ENCODE measurements at regions not wholly inside any gene's neighbourhood (a gene's known extent, or its start where the extent isn't known, plus 50 kb on each side); places are given as distances from the start of the nearest gene placed in this dataset.

- H3K9me3 ChIP-seq (ENCODE audit: control insufficient read depth, low read depth, low read length) = no peaks in the 10 kb centered on the region
- H3K4me3 ChIP-seq (ENCODE audit: low read length) = no peak overlapping the region
- H3K4me1 ChIP-seq (ENCODE audit: control insufficient read depth, low read depth, low read length) = no peaks in the 10 kb centered on the region
- no peaks in the 10 kb centered on the region for H3K27me3 ChIP-seq (ENCODE audit: control insufficient read depth, insufficient read depth, low read length)
- H3K36me3 ChIP-seq (ENCODE audit: control insufficient read depth, low read depth, low read length) = no peaks in the 10 kb centered on the region
- H3K9ac ChIP-seq (ENCODE audit: low read length) = no peak overlapping the region
- no peak overlapping the region for H3K27ac ChIP-seq (ENCODE audit: low read length)
These were observed 65.1 kb upstream of the DUSP10 start for GRCh38 chr1:221806984-221807383.

GRCh38 chr1:221806236-221806635 lies 64.3 kb upstream of the DUSP10 start:
- H3K4me3 ChIP-seq (ENCODE audit: low read length) = no peak overlapping the region
- H3K9me3 ChIP-seq (ENCODE audit: control insufficient read depth, low read depth, low read length) = no peaks in the 10 kb centered on the region
- no peaks in the 10 kb centered on the region for H3K4me1 ChIP-seq (ENCODE audit: control insufficient read depth, low read depth, low read length)
- H3K27ac ChIP-seq (ENCODE audit: low read length) = no peak overlapping the region
- no peak overlapping the region for H3K9ac ChIP-seq (ENCODE audit: low read length)
- no peaks in the 10 kb centered on the region for H3K27me3 ChIP-seq (ENCODE audit: control insufficient read depth, insufficient read depth, low read length)
- H3K36me3 ChIP-seq (ENCODE audit: control insufficient read depth, low read depth, low read length) = no peaks in the 10 kb centered on the region

DNA sequence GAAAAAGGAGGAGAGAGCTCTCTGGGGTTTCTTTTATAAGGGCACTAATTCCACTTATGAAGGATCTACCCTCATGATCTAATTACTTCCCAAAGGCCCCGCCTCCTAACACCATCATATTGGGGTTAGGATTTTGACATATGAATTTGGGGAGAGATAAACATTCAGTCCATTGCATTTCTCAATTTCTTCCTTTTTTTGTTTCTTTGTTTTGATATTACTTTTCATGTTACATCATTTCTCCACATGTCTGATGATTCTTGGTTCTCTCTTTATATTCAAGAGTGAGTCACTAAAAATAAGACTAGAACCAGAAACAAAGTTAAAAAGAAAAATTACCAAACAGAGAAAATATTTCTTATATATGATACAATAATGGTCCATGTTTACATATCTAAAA lies 63.2 kb upstream of the DUSP10 start:
- H3K9me3 ChIP-seq (ENCODE audit: control insufficient read depth, low read depth, low read length) = no peaks in the 10 kb centered on the region
- no peaks in the 10 kb centered on the region for H3K4me1 ChIP-seq (ENCODE audit: control insufficient read depth, low read depth, low read length)
- H3K4me3 ChIP-seq (ENCODE audit: low read length) = no peak overlapping the region
- no peaks in the 10 kb centered on the region for H3K27me3 ChIP-seq (ENCODE audit: control insufficient read depth, insufficient read depth, low read length)
- no peaks in the 10 kb centered on the region for H3K36me3 ChIP-seq (ENCODE audit: control insufficient read depth, low read depth, low read length)
- no peak overlapping the region for H3K9ac ChIP-seq (ENCODE audit: low read length)
- no peak overlapping the region for H3K27ac ChIP-seq (ENCODE audit: low read length)

DNA sequence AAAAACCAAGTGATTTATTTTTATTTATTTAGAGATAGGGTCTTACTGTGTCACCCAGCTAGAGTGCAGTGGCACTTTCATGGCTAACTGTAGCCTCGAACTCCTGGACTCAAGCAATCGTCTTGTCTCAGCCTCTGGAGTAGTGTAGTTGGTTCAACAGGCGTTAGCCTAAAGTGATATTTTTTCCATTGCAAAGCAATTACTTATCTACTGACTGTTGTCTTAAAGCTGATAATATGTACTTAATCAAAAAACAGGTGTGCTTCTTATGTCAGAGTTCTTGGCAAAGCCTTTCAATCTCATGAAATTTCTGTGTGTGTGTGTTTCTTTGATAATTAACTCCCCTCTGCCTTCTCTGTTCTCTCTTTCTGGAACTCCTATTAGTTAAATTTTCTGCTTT lies 62.4 kb upstream of the DUSP10 start:
- H3K36me3 ChIP-seq (ENCODE audit: control insufficient read depth, low read depth, low read length) = no peaks in the 10 kb centered on the region
- H3K4me3 ChIP-seq (ENCODE audit: low read length) = no peak overlapping the region
- no peaks in the 10 kb centered on the region for H3K4me1 ChIP-seq (ENCODE audit: control insufficient read depth, low read depth, low read length)
- no peak overlapping the region for H3K27ac ChIP-seq (ENCODE audit: low read length)
- H3K9ac ChIP-seq (ENCODE audit: low read length) = no peak overlapping the region
- no peaks in the 10 kb centered on the region for H3K27me3 ChIP-seq (ENCODE audit: control insufficient read depth, insufficient read depth, low read length)
- H3K9me3 ChIP-seq (ENCODE audit: control insufficient read depth, low read depth, low read length) = no peaks in the 10 kb centered on the region

GRCh38 chr1:221801773-221802516 lies 60.1 kb upstream of the DUSP10 start:
- Histone ChIP-seq H3K4me1 (ENCODE audit: control insufficient read depth, low read depth, low read length) (no peaks in the 10 kb centered on the region), H3K27ac (ENCODE audit: low read length) (no peak overlapping the region), H3K27me3 (ENCODE audit: control insufficient read depth, insufficient read depth, low read length) (no peaks in the 10 kb centered on the region), H3K9ac (ENCODE audit: low read length) (no peak overlapping the region), H3K9me3 (ENCODE audit: control insufficient read depth, low read depth, low read length) (no peaks in the 10 kb centered on the region), H3K4me3 (ENCODE audit: low read length) (no peak overlapping the region), H3K36me3 (ENCODE audit: control insufficient read depth, low read depth, low read length) (no peaks in the 10 kb centered on the region)

DNA sequence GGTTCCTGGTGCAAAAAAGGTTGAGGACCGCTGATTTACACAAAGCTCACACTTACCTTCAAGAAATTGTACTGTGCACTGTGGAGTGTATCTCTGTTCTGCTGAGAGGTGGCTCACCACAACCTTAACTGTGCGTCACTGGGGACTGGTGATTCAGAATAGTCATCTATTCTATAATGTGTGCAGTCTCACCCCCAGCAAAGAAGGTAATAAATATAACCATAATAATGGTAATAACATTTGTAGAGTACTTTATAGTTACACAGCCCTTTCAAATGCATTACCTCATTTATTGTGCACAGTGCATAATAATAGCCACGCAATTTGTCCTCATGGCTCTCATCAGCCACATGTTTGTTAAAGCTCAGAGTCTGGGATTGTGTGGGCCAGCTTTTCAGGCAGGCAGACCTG lies 59.4 kb upstream of the DUSP10 start:
- Histone ChIP-seq H3K4me1 (ENCODE audit: control insufficient read depth, low read depth, low read length) (no peaks in the 10 kb centered on the region), H3K9me3 (ENCODE audit: control insufficient read depth, low read depth, low read length) (no peaks in the 10 kb centered on the region), H3K4me3 (ENCODE audit: low read length) (no peak overlapping the region), H3K9ac (ENCODE audit: low read length) (no peak overlapping the region), H3K27me3 (ENCODE audit: control insufficient read depth, insufficient read depth, low read length) (no peaks in the 10 kb centered on the region), H3K36me3 (ENCODE audit: control insufficient read depth, low read depth, low read length) (no peaks in the 10 kb centered on the region), H3K27ac (ENCODE audit: low read length) (no peak overlapping the region)

DNA sequence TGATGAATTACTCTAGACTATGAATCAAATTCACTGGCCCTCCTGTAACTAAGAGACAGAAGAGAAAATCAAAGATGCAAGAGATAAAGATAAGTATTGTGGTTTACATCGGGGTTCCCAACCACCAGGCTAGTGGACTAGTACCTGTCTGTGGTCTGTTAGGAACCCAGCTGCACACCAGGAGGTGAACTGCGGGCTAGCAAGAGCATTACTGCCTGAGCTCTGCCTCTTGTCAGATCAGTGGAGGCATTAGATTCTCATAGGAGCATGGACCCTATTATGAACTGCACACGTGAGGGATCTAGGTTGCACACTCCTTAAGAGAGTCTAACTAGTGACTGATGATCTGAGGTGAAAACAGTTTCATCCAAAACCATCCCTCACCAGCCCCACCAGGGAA lies 58.9 kb upstream of the DUSP10 start:
- Histone ChIP-seq H3K4me1 (ENCODE audit: control insufficient read depth, low read depth, low read length) (no peaks in the 10 kb centered on the region), H3K9ac (ENCODE audit: low read length) (no peak overlapping the region), H3K4me3 (ENCODE audit: low read length) (no peak overlapping the region), H3K9me3 (ENCODE audit: control insufficient read depth, low read depth, low read length) (no peaks in the 10 kb centered on the region), H3K27me3 (ENCODE audit: control insufficient read depth, insufficient read depth, low read length) (no peaks in the 10 kb centered on the region), H3K27ac (ENCODE audit: low read length) (no peak overlapping the region), H3K36me3 (ENCODE audit: control insufficient read depth, low read depth, low read length) (no peaks in the 10 kb centered on the region)

GRCh38 chr1:221797506-221797905 lies 55.6 kb upstream of the DUSP10 start:
- Histone ChIP-seq H3K9me3 (ENCODE audit: control insufficient read depth, low read depth, low read length) (no peaks in the 10 kb centered on the region), H3K9ac (ENCODE audit: low read length) (no peak overlapping the region), H3K4me1 (ENCODE audit: control insufficient read depth, low read depth, low read length) (no peaks in the 10 kb centered on the region), H3K36me3 (ENCODE audit: control insufficient read depth, low read depth, low read length) (no peaks in the 10 kb centered on the region), H3K27ac (ENCODE audit: low read length) (no peak overlapping the region), H3K4me3 (ENCODE audit: low read length) (no peak overlapping the region), H3K27me3 (ENCODE audit: control insufficient read depth, insufficient read depth, low read length) (no peaks in the 10 kb centered on the region)

GRCh38 chr1:221796700-221797099 lies 54.8 kb upstream of the DUSP10 start:
- H3K4me3 ChIP-seq (ENCODE audit: low read length) = no peak overlapping the region
- no peak overlapping the region for H3K27ac ChIP-seq (ENCODE audit: low read length)
- H3K36me3 ChIP-seq (ENCODE audit: control insufficient read depth, low read depth, low read length) = no peaks in the 10 kb centered on the region
- H3K9ac ChIP-seq (ENCODE audit: low read length) = no peak overlapping the region
- no peaks in the 10 kb centered on the region for H3K4me1 ChIP-seq (ENCODE audit: control insufficient read depth, low read depth, low read length)
- no peaks in the 10 kb centered on the region for H3K9me3 ChIP-seq (ENCODE audit: control insufficient read depth, low read depth, low read length)
- H3K27me3 ChIP-seq (ENCODE audit: control insufficient read depth, insufficient read depth, low read length) = no peaks in the 10 kb centered on the region

GRCh38 chr1:221795380-221795779 lies 53.5 kb upstream of the DUSP10 start:
- Histone ChIP-seq H3K4me3 (ENCODE audit: low read length) (no peak overlapping the region), H3K9ac (ENCODE audit: low read length) (no peak overlapping the region), H3K27me3 (ENCODE audit: control insufficient read depth, insufficient read depth, low read length) (no peaks in the 10 kb centered on the region), H3K27ac (ENCODE audit: low read length) (no peak overlapping the region), H3K9me3 (ENCODE audit: control insufficient read depth, low read depth, low read length) (no peaks in the 10 kb centered on the region), H3K4me1 (ENCODE audit: control insufficient read depth, low read depth, low read length) (no peaks in the 10 kb centered on the region), H3K36me3 (ENCODE audit: control insufficient read depth, low read depth, low read length) (no peaks in the 10 kb centered on the region)

GRCh38 chr1:221794935-221795334 lies 53.0 kb upstream of the DUSP10 start:
- no peaks in the 10 kb centered on the region for H3K36me3 ChIP-seq (ENCODE audit: control insufficient read depth, low read depth, low read length)
- no peaks in the 10 kb centered on the region for H3K4me1 ChIP-seq (ENCODE audit: control insufficient read depth, low read depth, low read length)
- H3K9ac ChIP-seq (ENCODE audit: low read length) = no peak overlapping the region
- H3K4me3 ChIP-seq (ENCODE audit: low read length) = no peak overlapping the region
- no peaks in the 10 kb centered on the region for H3K27me3 ChIP-seq (ENCODE audit: control insufficient read depth, insufficient read depth, low read length)
- no peak overlapping the region for H3K27ac ChIP-seq (ENCODE audit: low read length)
- no peaks in the 10 kb centered on the region for H3K9me3 ChIP-seq (ENCODE audit: control insufficient read depth, low read depth, low read length)

DNA sequence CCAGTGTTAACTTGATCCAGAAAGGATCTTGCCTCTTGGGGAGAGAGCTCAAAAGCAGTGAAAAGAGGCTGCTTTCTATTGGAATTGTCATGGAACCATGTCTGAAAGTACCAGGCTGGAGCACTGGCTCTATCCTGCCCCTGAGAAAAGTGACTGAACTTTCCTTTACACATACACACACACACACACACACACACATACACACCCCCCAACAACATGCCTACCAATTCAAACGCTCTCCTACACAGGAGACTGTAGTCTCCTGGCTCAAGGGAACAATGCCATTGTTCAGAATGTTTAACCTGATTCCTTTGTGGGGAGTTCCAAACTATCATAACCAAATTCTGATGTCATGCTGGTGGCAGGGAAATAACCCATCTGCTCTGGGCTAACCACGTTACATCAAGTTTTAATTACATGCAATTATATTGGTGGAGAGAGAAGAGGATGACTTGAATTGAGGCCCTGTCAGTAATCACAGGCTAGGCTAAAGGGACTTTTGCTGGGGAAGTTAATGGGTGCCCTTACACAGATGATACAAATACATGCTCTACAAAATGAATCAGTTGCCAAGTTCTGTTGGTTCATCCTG lies 52.3 kb upstream of the DUSP10 start:
- Histone ChIP-seq H3K27me3 (ENCODE audit: control insufficient read depth, insufficient read depth, low read length) (no peaks in the 10 kb centered on the region), H3K27ac (ENCODE audit: low read length) (no peak overlapping the region), H3K9ac (ENCODE audit: low read length) (no peak overlapping the region), H3K36me3 (ENCODE audit: control insufficient read depth, low read depth, low read length) (no peaks in the 10 kb centered on the region), H3K4me1 (ENCODE audit: control insufficient read depth, low read depth, low read length) (no peaks in the 10 kb centered on the region), H3K9me3 (ENCODE audit: control insufficient read depth, low read depth, low read length) (no peaks in the 10 kb centered on the region), H3K4me3 (ENCODE audit: low read length) (no peak overlapping the region)
